Thoracic aorta (tissue), 2 donors: ENCODE measurements at regions not wholly inside any gene's neighbourhood (a gene's known extent, or its start where the extent isn't known, plus 50 kb on each side); places are given as distances from the start of the nearest gene placed in this dataset.

Source experiments
- ATAC-seq: fragments of 150-250 bp; one replicate; pipeline ENCODE4 v1.8.0; 2017; ENCODE audit warnings: low read depth; ENCODE audit not compliant: insufficient number of reproducible peaks, low FRiP score
- DNase-seq: peaks from one replicate; pipeline ENCODE4 v3.0.0-alpha.2; 2020; ENCODE audit warnings: low spot score
- H3K27ac ChIP-seq, 2 donors: fragments of 200-600 bp; sonication (generic); 1 replicate in 1 of 2; 2 replicates in 1 of 2; pipeline ENCODE4 v1.5.1; 2016; ENCODE audit warnings: mild to moderate bottlenecking in 2 of 2, moderate library complexity in 2 of 2
- H3K27me3 ChIP-seq: fragments of 200-600 bp; sonication (generic); replicated peaks from 2 replicates; pipeline ENCODE4 v1.6.0; 2016; ENCODE audit warnings: mild to moderate bottlenecking; ENCODE audit not compliant: insufficient read depth
- H3K36me3 ChIP-seq: fragments of 200-600 bp; sonication (generic); one replicate; pipeline ENCODE4 v1.5.1; 2016
- H3K4me1 ChIP-seq, 2 donors: fragments of 200-600 bp; sonication (generic); 1 replicate in 1 of 2; 2 replicates in 1 of 2; pipeline versions ENCODE4 v1.5.1 to v1.6.0; 2016; ENCODE audit warnings: low read depth in 2 of 2, mild to moderate bottlenecking in 1 of 2; ENCODE audit not compliant: control insufficient read depth in 1 of 2
- H3K4me3 ChIP-seq: fragments of 200-600 bp; sonication (generic); 2 replicates; pipeline ENCODE4 v1.5.1; 2016; ENCODE audit warnings: mild to moderate bottlenecking
- H3K9me3 ChIP-seq: fragments of 200-600 bp; sonication (generic); 2 replicates; pipeline ENCODE4 v1.5.1; 2016
- CTCF ChIP-seq: fragments of 200-600 bp; sonication (generic); IDR thresholded peaks from one replicate; pipeline ENCODE4 v1.5.1; 2019; ENCODE audit warnings: antibody characterized with exemption

- Histone ChIP-seq H3K27ac (no peak overlapping the region), H3K4me1 (no peaks in the 10 kb centered on the region), H3K27me3 (no peaks in the 10 kb centered on the region), H3K9me3 (no peaks in the 10 kb centered on the region), H3K4me3 (no peak overlapping the region), H3K36me3 (no peaks in the 10 kb centered on the region)
- no peak for DNase-seq
- ATAC-seq: no peak
- TF ChIP-seq CTCF: no peak
Observed at GRCh38 chr10:118537623-118538022, 57.8 kb downstream of the PRLHR start.

GRCh38 chr10:118534136-118534535 is 61.3 kb downstream of the PRLHR start:
- Histone ChIP-seq H3K27ac (no peak overlapping the region), H3K9me3 (no peaks in the 10 kb centered on the region), H3K27me3 (no peaks in the 10 kb centered on the region), H3K36me3 (no peaks in the 10 kb centered on the region), H3K4me1 (no peaks in the 10 kb centered on the region), H3K4me3 (no peak overlapping the region)
- TF ChIP-seq CTCF: no peak
- ATAC-seq (no peak), DNase-seq (no peak)

- TF ChIP-seq CTCF: no peak
- DNase-seq (no peak), ATAC-seq (no peak)
- H3K27ac ChIP-seq: no peak overlapping the region
- H3K27me3 ChIP-seq: no peaks in the 10 kb centered on the region
- no peak overlapping the region for H3K4me3 ChIP-seq
- H3K4me1 ChIP-seq: no peaks in the 10 kb centered on the region
- H3K36me3 ChIP-seq: no peaks in the 10 kb centered on the region
- no peaks in the 10 kb centered on the region for H3K9me3 ChIP-seq
Observed at GRCh38 chr10:118531105-118531852, 64.2 kb downstream of the PRLHR start.

GRCh38 chr10:118528426-118528825 is 67.0 kb downstream of the PRLHR start:
- no peak overlapping the region for H3K4me3 ChIP-seq
- DNase-seq (no peak), ATAC-seq (no peak)
- no peaks in the 10 kb centered on the region for H3K36me3 ChIP-seq
- no peaks in the 10 kb centered on the region for H3K9me3 ChIP-seq
- H3K27me3 ChIP-seq: no peaks in the 10 kb centered on the region
- TF ChIP-seq CTCF: no peak
- no peaks in the 10 kb centered on the region for H3K4me1 ChIP-seq
- no peak overlapping the region for H3K27ac ChIP-seq

- DNase-seq (no peak), ATAC-seq (no peak)
- Histone ChIP-seq H3K4me1 (no peaks in the 10 kb centered on the region), H3K4me3 (no peak overlapping the region), H3K9me3 (no peaks in the 10 kb centered on the region), H3K27me3 (no peaks in the 10 kb centered on the region), H3K36me3 (no peaks in the 10 kb centered on the region), H3K27ac (no peak overlapping the region)
- TF ChIP-seq CTCF: no peak
Observed at GRCh38 chr10:118523775-118524174, 71.7 kb downstream of the PRLHR start.
